ENCODE measurements at regions not wholly inside any gene's neighbourhood (a gene's known extent, or its start where the extent isn't known, plus 50 kb on each side); places are given as distances from the start of the nearest gene placed in this dataset.

DNA sequence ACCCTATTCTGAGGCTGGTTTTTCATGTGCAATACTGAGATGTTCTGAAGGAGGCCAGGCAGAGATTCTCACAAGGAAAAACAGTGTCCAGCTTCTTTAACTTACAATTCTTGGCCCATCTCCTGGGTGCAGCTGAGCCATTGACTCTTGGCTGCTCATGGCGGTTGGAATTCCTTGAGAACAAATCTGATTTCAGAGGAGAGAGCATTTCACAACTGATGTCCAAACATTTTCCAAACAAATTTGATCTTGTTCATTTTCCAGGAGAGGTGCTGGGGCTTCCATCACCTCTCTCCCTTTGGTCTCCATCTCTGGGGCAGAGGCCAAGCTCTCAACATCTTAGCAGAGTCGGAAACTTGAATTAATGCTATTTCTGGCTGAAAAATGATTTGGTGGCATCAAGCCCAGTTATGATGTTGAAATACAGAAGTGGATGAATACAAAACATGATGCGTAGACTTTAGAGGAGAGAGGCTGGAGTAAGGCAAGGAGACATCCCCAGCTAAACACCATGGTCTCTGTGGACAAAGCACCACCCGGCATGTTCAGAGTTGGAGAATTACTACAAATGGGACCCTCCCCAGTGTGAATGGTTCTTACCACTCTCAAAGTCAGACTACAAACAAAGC, 593.0 kb downstream of the VRK1 start:
- 84% methylated on average over 4 of the region's 4 CpGs for WGBS
- H3K4me1 ChIP-seq (replicated peaks) = no peaks in the 10 kb centered on the region
- H3K4me3 ChIP-seq = no peak overlapping the region
- H3K9me3 ChIP-seq = no peaks in the 10 kb centered on the region
- H3K27me3 ChIP-seq (replicated peaks; ENCODE audit: insufficient read depth) = no peaks in the 10 kb centered on the region
- no peak overlapping the region for H3K27ac ChIP-seq
- intact Hi-C loops (cut with DNase I) = no loop called here
- no peaks in the 10 kb centered on the region for H3K36me3 ChIP-seq
- DNase-seq (ENCODE audit: low spot score) = no peak
- no peak for TF ChIP-seq CTCF (IDR thresholded peaks at IDR 0.05)
- TF ChIP-seq POLR2A (IDR thresholded peaks at IDR 0.05) = no peak
- no peak for TF ChIP-seq POLR2AphosphoS5 (IDR thresholded peaks at IDR 0.05)

DNA sequence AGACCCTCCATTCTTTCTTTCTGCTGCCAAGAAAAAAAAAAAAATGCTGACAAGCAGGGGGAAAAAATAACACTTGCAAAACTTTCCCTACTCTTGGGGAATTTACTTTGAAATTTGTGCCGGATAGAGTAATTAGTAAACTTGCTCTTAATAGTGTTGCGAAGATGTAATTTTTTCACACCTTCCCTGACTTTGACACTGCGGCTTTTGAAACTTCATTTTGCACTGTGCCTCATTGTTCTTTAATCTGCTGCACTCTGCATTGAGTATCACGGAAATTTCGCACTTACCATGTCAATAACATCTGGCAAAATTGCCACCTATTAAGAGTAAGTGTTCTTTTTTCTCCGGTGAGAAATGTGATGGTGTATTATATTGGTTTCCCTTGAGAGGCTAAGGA, 596.1 kb downstream of the VRK1 start:
- Histone ChIP-seq H3K9me3 (no peaks in the 10 kb centered on the region), H3K4me3 (no peak overlapping the region), H3K27ac (no peak overlapping the region), H3K27me3 (replicated peaks; ENCODE audit: insufficient read depth) (no peaks in the 10 kb centered on the region), H3K4me1 (replicated peaks) (no peaks in the 10 kb centered on the region), H3K36me3 (no peaks in the 10 kb centered on the region)
- no peak for DNase-seq (ENCODE audit: low spot score)
- intact Hi-C loops (cut with DNase I) = no loop called here
- no peak for TF ChIP-seq POLR2A (IDR thresholded peaks at IDR 0.05)
- no peak for TF ChIP-seq CTCF (IDR thresholded peaks at IDR 0.05)
- no peak for TF ChIP-seq POLR2AphosphoS5 (IDR thresholded peaks at IDR 0.05)
- WGBS = 65% methylated on average over 6 of the region's 6 CpGs

DNA sequence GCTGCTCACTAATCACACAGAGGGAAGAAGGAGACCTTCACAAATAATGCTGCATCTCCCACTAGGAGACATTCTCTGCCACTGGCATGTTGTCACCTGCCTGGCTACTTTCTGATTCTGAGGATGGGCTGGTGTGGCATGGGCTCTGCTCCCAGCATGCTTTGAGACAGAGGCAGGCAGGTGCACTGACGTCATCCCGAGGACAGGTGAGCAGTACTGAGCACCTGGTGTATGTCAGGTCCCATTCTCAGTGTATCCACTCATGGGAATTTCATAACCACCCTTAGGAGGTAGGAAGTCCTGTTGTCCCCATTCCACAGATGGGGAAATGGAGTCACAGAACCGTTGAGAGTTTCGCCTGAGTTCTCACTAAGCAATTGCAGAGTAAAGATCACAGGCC, 597.9 kb downstream of the VRK1 start:
- TF ChIP-seq CTCF (IDR thresholded peaks at IDR 0.05) (no peak), POLR2A (IDR thresholded peaks at IDR 0.05) (no peak), POLR2AphosphoS5 (IDR thresholded peaks at IDR 0.05) (no peak)
- DNase-seq (ENCODE audit: low spot score) = no peak
- Histone ChIP-seq H3K9me3 (no peaks in the 10 kb centered on the region), H3K27ac (no peak overlapping the region), H3K36me3 (no peaks in the 10 kb centered on the region), H3K27me3 (replicated peaks; ENCODE audit: insufficient read depth) (no peaks in the 10 kb centered on the region), H3K4me1 (replicated peaks) (no peaks in the 10 kb centered on the region), H3K4me3 (no peak overlapping the region)
- intact Hi-C loops (cut with DNase I) = no loop called here
- 84% methylated on average over 4 of the region's 4 CpGs for WGBS

DNA sequence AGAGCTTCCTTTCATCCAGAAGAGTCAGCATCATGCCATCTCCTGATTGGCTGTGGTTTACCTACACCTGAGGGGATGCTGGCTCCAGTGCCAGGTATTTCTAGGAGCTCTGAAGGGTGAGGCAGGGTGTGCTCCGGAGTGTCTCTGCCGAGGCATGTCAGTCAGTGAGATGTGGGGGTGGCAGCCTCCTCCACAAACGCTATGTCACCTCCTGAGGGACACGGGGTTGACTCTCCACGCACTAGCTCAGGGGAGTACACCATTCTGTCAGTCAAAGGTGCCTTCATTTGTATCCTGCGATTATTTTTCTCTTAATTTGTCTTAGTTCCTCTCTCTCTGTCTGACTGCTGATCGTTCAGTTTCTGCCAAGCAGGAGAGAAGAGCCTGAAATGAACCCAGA, 604.5 kb downstream of the VRK1 start:
- Histone ChIP-seq H3K27me3 (replicated peaks; ENCODE audit: insufficient read depth) (no peaks in the 10 kb centered on the region), H3K4me3 (no peak overlapping the region), H3K36me3 (no peaks in the 10 kb centered on the region), H3K9me3 (no peaks in the 10 kb centered on the region), H3K4me1 (replicated peaks) (no peaks in the 10 kb centered on the region), H3K27ac (no peak overlapping the region)
- no peak for DNase-seq (ENCODE audit: low spot score)
- intact Hi-C loops (cut with DNase I) = no loop called here
- WGBS = 53% methylated on average over 7 of the region's 7 CpGs
- TF ChIP-seq POLR2A (IDR thresholded peaks at IDR 0.05) (no peak), CTCF (IDR thresholded peaks at IDR 0.05) (no peak), POLR2AphosphoS5 (IDR thresholded peaks at IDR 0.05) (no peak)

DNA sequence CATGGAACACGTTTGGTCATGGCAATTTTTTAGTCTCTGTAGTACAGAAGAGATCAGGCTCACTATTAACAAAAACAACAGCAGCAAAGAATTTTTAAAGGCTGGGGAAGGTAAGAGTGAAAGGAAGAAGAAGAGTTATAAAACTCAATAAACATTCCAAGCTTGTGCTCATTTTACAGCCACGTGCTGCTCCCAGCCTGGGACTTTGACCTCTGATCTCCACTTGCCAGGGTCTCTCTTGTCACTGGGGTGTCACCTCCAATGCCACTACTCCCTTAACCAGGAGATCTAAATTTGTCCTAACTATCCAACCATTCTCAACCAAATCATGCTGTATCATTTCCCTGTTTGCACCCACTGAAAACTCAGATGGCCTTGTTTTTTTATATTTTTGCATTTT, 605.1 kb downstream of the VRK1 start:
- intact Hi-C loops (cut with DNase I) = no loop called here
- DNase-seq (ENCODE audit: low spot score) = no peak
- 14% methylated on average over 2 of the region's 2 CpGs for WGBS
- no peaks in the 10 kb centered on the region for H3K27me3 ChIP-seq (replicated peaks; ENCODE audit: insufficient read depth)
- TF ChIP-seq POLR2A (IDR thresholded peaks at IDR 0.05) (no peak), POLR2AphosphoS5 (IDR thresholded peaks at IDR 0.05) (no peak), CTCF (IDR thresholded peaks at IDR 0.05) (no peak)
- no peaks in the 10 kb centered on the region for H3K9me3 ChIP-seq
- H3K36me3 ChIP-seq = no peaks in the 10 kb centered on the region
- no peak overlapping the region for H3K27ac ChIP-seq
- no peaks in the 10 kb centered on the region for H3K4me1 ChIP-seq (replicated peaks)
- no peak overlapping the region for H3K4me3 ChIP-seq

All from prostate gland (tissue), 2 donors.